Liver (tissue), 2 donors: ENCODE measurements at regions not wholly inside any gene's neighbourhood (a gene's known extent, or its start where the extent isn't known, plus 50 kb on each side); places are given as distances from the start of the nearest gene placed in this dataset.

Source experiments
- TAF1 ChIP-seq: conservative IDR thresholded peaks from 2 replicates; pipeline ENCODE4 v1.6.1; 2016; ENCODE audit warnings: antibody characterized with exemption, mild to moderate bottlenecking
- YY1 ChIP-seq: IDR thresholded peaks from 2 replicates; pipeline ENCODE4 v1.6.1; 2016; ENCODE audit warnings: antibody characterized with exemption, mild to moderate bottlenecking
- donor health status: healthy.

DNA sequence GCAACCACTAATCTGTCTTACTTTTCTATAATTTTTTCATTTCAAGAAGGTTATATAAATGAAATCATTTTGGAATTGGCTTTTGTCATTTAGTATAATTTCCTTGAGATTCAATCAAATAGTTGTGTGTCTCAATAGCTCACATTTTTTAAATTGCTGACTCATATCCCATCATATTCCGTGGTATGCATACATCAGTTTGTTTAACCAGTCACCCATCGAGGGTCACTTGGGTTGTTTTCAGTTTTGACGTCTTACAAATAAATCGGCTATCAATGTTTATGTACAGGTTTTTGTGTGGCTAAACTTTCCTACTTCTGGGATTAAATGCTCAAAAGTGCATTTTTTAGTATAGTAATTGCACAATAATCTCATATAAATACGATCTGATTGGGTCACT, 185.5 kb downstream of the TAF11L14 start:
- TF ChIP-seq TAF1 (no peak), YY1 (no peak)
